ENCODE measurements at regions not wholly inside any gene's neighbourhood (a gene's known extent, or its start where the extent isn't known, plus 50 kb on each side); places are given as distances from the start of the nearest gene placed in this dataset.

DNA sequence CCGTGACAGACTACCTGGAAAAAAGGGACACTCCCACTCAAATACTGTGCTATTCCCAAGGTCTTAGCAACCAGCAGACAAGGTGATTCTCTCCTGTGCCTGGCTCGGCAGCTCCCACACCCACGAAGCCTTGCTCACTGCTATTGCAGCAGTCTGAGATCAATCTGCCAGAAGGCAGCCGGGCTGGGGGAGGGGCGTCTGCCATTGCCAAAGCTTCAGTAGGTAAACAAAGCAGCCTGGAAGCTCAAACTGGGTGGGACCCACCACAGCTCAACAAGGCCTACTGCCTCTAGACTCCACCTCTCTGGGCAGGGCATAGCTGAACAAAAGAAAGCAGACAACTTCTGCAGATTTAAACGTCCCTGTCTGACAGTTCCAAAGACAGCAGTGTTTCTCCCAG, 128.4 kb upstream of the SETMAR start:
- Histone ChIP-seq H4K20me1 (ENCODE audit: insufficient read depth) (no peaks in the 10 kb centered on the region), H3K79me2 (replicated peaks; ENCODE audit: insufficient read depth, low read length) (no peaks in the 10 kb centered on the region), H3K36me3 (ENCODE audit: insufficient read depth, low read length) (no peaks in the 10 kb centered on the region), H3K9me3 (ENCODE audit: low read length) (no peaks in the 10 kb centered on the region), H3K27ac (ENCODE audit: low read length) (no peak overlapping the region), H3K9me2 (ENCODE audit: insufficient read depth, low read length) (no peaks in the 10 kb centered on the region), H3K4me2 (ENCODE audit: low read length) (no peak overlapping the region), H3K27me3 (ENCODE audit: insufficient read depth, low read depth, low read length) (no peaks in the 10 kb centered on the region), H3K4me3 (ENCODE audit: low read length) (no peak overlapping the region), H2AFZ (ENCODE audit: low read depth, low read length) (no peak overlapping the region), H3K9ac (ENCODE audit: low read length) (no peak overlapping the region), H3F3A (ENCODE audit: insufficient read depth, low read length, poor library complexity, severe bottlenecking) (no peaks in the 10 kb centered on the region)
- TF ChIP-seq EZH2 (IDR thresholded peaks at IDR 0.05; ENCODE audit: borderline replicate concordance, insufficient read depth, low read length, poor library complexity, severe bottlenecking) (no peak), POLR2AphosphoS5 (IDR thresholded peaks at IDR 0.05) (no peak), EP300 (conservative IDR thresholded peaks at IDR 0.05; ENCODE audit: poor library complexity, severe bottlenecking) (no peak), SMC3 (conservative IDR thresholded peaks at IDR 0.05; ENCODE audit: poor library complexity) (no peak), MXI1 (conservative IDR thresholded peaks at IDR 0.05; ENCODE audit: poor library complexity, severe bottlenecking) (no peak), CTCF (IDR thresholded peaks at IDR 0.05; ENCODE audit: poor library complexity, severe bottlenecking) (no peak), TAF1 (IDR thresholded peaks at IDR 0.05; ENCODE audit: low read depth) (no peak), REST (IDR thresholded peaks at IDR 0.05; ENCODE audit: borderline replicate concordance) (no peak), RAD21 (conservative IDR thresholded peaks at IDR 0.05) (no peak)

- Histone ChIP-seq H4K20me1 (ENCODE audit: insufficient read depth) (no peaks in the 10 kb centered on the region), H3K9ac (ENCODE audit: low read length) (no peak overlapping the region)
- TF ChIP-seq TAF1 (IDR thresholded peaks at IDR 0.05; ENCODE audit: low read depth) (no peak), SMC3 (conservative IDR thresholded peaks at IDR 0.05; ENCODE audit: poor library complexity) (no peak), REST (IDR thresholded peaks at IDR 0.05; ENCODE audit: borderline replicate concordance) (no peak)
Measured at GRCh38 chr3:4191971-4192370, 111.2 kb upstream of the SETMAR start.

More at GRCh38 chr3:4191971-4192370, 111.2 kb upstream of the SETMAR start:
- H3K4me2 ChIP-seq (ENCODE audit: low read length) = no peak overlapping the region
- H3K9me3 ChIP-seq (ENCODE audit: low read length) = peaks cover 3% of the 10 kb centered on the region
- no peaks in the 10 kb centered on the region for H3K79me2 ChIP-seq (replicated peaks; ENCODE audit: insufficient read depth, low read length)
- H3K9me2 ChIP-seq (ENCODE audit: insufficient read depth, low read length) = no peaks in the 10 kb centered on the region
- H3K36me3 ChIP-seq (ENCODE audit: insufficient read depth, low read length) = no peaks in the 10 kb centered on the region
- no peak overlapping the region for H3K27ac ChIP-seq (ENCODE audit: low read length)
- H3K4me3 ChIP-seq (ENCODE audit: low read length) = no peak overlapping the region
- no peaks in the 10 kb centered on the region for H3F3A ChIP-seq (ENCODE audit: insufficient read depth, low read length, poor library complexity, severe bottlenecking)
- no peak overlapping the region for H2AFZ ChIP-seq (ENCODE audit: low read depth, low read length)
- H3K27me3 ChIP-seq (ENCODE audit: insufficient read depth, low read depth, low read length) = no peaks in the 10 kb centered on the region

Measured in neural cell (in vitro differentiated cells).